ENCODE measurements at regions not wholly inside any gene's neighbourhood (a gene's known extent, or its start where the extent isn't known, plus 50 kb on each side); places are given as distances from the start of the nearest gene placed in this dataset.
A peak's percentile ranks its signal among the peaks of the same experiment; 100 is the strongest.

GRCh38 chr13:33520468-33520839 lies 234.9 kb upstream of the STARD13 start:
- DNase-seq, result no peak

GRCh38 chr13:33524086-33524485 lies 238.5 kb upstream of the STARD13 start:
- no peak for DNase-seq

GRCh38 chr13:33525763-33526162 lies 240.2 kb upstream of the STARD13 start:
- no peak for DNase-seq

- no peak for DNase-seq
Measured at GRCh38 chr13:33526718-33527117, 241.2 kb upstream of the STARD13 start.

- DNase-seq, result no peak
Measured at GRCh38 chr13:33528896-33529295, 243.3 kb upstream of the STARD13 start.

GRCh38 chr13:33531484-33531883 lies 245.9 kb upstream of the STARD13 start:
- no peak for DNase-seq

GRCh38 chr13:33535061-33535460 lies 249.5 kb upstream of the STARD13 start:
- no peak for DNase-seq

- no peak for DNase-seq
Measured at GRCh38 chr13:33536601-33537000, 251.0 kb upstream of the STARD13 start.

- DNase-seq, result peak; percentile 23
Measured at GRCh38 chr13:33537026-33537425, 251.5 kb upstream of the STARD13 start.

GRCh38 chr13:33537676-33538075 lies 252.1 kb upstream of the STARD13 start:
- DNase-seq, result no peak

- DNase-seq, result no peak
Measured at GRCh38 chr13:33541456-33541855, 255.9 kb upstream of the STARD13 start.

- no peak for DNase-seq
Measured at GRCh38 chr13:33541962-33542308, 256.4 kb upstream of the STARD13 start.

GRCh38 chr13:33542309-33543088 lies 256.9 kb upstream of the STARD13 start:
- DNase-seq, result peak; percentile 100

GRCh38 chr13:33543089-33543459 lies 257.5 kb upstream of the STARD13 start:
- no peak for DNase-seq

GRCh38 chr13:33543631-33544265 lies 258.2 kb upstream of the STARD13 start:
- DNase-seq, result peak; percentile 89

GRCh38 chr13:33544308-33544707 lies 258.8 kb upstream of the STARD13 start:
- DNase-seq, result peak; percentile 82

GRCh38 chr13:33545492-33545891 lies 259.9 kb upstream of the STARD13 start:
- DNase-seq, result peak; percentile 99

- peak; percentile 90 for DNase-seq
Measured at GRCh38 chr13:33547035-33547434, 261.5 kb upstream of the STARD13 start.

GRCh38 chr13:33548069-33548468 lies 262.5 kb upstream of the STARD13 start:
- peak; percentile 29 for DNase-seq

- DNase-seq, result no peak
Measured at GRCh38 chr13:33550276-33550675, 264.7 kb upstream of the STARD13 start.

- no peak for DNase-seq
Measured at GRCh38 chr13:33550885-33551284, 265.3 kb upstream of the STARD13 start.

GRCh38 chr13:33554919-33555791 lies 262.8 kb upstream of the RFC3 start:
- no peak for DNase-seq

- DNase-seq, result no peak
Measured at GRCh38 chr13:33556828-33557227, 261.1 kb upstream of the RFC3 start.

GRCh38 chr13:33560726-33561125 lies 257.2 kb upstream of the RFC3 start:
- no peak for DNase-seq

All from NCI-H748 treated with DMSO at 0.1 percent for 48 hours (cell line).